Hindlimb muscle (tissue), 1 donor: ENCODE measurements at regions not wholly inside any gene's neighbourhood (a gene's known extent, or its start where the extent isn't known, plus 50 kb on each side); places are given as distances from the start of the nearest gene placed in this dataset.
A peak's percentile ranks its signal among the peaks of the same experiment; 100 is the strongest.
"Not testable (repeated sequence)": the region's sequence is repeated elsewhere in the genome, so short reads cannot be mapped to it uniquely, and the experiment has no call there.

Experiments used
- DNase-seq: peaks from one replicate; pipeline ENCODE4 v3.0.0-alpha.2; 2013

DNA sequence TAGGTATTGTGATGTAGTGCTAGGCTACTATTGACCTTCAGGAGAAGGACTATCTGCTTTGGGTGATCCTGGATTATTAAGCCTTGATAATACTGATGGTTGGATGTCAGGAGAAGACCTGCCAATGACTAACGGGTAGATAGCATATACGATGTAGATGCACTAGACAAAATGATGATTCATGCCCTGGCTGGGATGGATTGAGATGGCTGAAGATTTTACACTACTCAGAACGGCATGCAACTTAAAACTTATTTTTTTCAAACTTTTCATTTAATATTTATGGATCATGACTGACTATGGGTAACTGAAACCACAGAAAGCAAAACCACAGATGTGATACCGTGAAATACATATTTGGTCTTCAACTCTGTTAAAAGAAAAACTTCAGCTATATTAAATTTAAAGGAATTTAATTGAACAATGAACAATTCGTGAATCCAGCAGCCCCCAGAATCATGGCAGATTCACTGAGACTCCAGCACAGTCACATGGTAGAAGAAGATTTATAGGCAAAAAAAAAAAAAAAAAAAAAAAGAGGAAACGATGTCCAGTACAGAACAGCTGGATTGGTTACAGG lies 124.6 kb upstream of the CDK13 start:
- DNase-seq: no peak

DNA sequence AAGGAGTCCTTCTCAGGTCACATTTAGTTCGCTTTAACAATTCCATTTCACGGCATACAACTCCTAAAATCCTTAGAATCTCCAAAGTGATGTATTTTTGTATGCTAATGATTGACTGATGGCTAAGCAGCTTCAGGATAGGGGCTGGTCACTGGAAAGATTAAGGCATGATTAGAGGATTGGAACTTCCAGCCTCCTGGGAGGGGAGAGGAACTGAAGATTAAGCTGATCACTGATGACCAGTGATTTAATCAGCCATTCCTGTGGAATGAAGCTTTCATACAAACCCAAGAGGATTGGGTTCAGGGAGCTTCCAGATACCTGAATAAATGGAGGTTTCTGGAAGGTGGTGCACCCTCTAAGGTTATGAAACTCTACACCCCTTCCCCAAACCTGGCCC lies 123.9 kb upstream of the CDK13 start:
- no peak for DNase-seq

DNA sequence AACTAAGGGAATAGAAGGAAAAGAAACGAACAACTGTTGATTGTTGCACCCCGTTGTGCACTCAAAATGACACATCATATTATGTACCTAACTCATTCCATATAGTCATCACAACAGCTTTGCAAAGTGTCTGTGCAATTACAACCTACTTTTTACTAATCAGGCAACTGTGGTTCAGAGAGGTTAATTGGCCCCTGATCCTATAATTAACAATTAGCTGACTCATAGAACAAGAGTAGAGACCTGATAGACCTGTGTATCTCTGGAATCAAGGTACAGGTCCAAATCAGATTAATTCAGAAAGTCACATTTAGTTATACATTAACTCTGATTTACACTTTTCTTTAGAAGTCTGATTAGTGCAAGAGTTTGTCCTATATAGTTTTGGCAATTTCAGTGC lies 122.5 kb upstream of the CDK13 start:
- DNase-seq: no peak

DNA sequence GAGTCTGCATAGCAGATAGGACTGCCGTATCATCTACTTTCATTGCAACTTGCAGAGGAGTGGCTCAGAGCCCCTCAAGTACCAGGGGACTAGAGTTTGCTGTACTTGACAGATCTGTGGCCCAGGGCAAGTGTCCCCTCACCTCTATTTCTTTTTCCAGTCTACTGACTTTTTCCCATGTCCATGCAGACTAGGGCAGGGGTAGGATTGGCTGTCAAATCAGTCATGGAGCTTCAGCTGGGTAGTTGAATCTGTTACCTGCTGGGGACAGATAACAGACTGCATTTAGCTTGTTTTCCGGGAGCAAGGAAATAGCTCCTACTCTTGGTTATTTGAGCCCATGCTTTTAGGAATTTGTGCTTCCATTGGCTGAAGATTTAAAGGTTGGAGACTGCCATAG lies 121.0 kb upstream of the CDK13 start:
- DNase-seq: no peak

DNA sequence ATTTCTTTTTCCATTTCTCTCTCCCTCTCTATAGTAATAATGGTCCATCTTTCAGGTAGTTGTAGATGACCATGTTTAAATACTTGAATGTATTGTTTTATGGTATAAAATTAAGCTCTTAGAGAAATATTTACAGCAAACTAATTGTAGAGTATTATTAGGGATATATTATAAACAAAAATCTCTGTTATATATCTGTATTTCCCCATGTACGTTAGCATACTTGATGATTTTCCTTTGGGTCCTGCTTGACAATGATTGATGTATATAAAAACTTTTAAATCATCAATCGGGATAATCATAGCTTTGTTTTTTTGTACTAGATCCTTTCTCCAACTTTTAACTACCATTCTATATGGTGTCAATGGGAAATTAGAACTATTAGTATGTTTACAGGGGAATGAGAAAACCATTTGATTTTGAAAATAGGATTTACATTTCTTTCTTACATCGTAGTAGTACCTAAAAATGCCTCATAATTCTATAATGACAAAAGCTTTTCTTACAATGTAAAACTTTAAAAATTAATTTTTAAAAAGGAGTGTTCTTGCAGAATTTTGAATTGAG lies 117.5 kb upstream of the CDK13 start:
- DNase-seq: no peak

DNA sequence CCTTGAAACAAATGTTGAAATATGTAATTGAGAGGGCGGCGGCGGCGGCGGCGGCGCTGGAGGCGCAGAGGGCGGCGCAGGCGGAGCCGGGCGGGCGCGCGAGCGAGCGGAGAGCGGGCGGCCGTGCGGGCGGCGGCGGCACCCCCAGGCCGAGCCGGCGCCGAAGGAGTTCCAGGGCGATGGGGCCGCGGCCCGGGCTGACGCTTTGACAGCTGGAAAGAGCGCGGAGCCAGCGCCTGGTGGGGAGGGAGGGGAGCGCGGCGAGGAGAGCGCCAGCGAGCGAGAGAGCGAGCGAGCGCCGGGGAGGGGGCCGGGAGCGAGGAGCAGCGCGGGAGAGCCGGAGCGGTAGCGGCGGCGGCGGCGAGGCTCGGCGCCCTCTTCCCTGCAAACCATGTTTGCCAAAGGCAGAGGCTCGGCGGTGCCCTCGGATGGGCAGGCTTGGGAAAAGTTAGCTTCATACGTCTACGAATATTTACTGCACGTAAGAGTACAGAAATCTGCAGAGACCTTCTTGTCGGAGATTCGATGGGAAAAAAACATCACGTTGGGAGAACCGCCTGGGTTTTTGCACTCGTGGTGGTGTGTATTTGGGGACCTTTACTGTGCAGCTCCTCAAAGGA lies 116.8 kb upstream of the CDK13 start:
- peak; percentile 50 for DNase-seq

DNA sequence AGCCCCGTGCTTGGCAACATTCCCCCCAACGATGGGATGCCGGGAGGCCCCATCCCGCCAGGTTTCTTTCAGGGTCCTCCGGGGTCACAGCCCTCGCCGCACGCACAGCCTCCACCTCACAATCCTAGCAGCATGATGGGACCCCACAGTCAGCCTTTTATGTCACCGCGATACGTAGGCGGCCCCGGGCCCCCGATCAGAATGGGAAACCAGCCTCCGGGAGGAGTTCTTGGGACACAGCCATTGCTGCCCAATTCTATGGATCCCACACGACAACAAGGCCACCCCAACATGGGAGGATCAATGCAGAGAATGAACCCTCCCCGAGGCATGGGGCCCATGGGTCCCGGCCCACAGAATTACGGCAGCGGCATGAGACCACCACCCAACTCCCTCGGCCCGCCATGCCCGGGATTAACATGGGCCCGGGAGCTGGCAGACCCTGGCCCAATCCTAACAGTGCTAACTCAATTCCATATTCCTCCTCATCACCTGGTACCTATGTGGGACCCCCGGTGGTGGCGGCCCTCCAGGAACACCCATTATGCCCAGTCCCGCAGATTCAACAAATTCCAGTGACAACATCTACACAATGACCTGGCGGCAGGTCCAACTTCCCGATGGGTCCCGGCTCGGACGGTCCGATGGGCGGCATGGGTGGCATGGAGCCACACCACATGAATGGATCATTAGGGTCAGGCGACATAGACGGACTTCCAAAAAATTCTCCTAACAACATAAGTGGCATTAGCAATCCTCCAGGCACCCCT lies 116.0 kb upstream of the CDK13 start:
- not testable (repeated sequence) for DNase-seq

DNA sequence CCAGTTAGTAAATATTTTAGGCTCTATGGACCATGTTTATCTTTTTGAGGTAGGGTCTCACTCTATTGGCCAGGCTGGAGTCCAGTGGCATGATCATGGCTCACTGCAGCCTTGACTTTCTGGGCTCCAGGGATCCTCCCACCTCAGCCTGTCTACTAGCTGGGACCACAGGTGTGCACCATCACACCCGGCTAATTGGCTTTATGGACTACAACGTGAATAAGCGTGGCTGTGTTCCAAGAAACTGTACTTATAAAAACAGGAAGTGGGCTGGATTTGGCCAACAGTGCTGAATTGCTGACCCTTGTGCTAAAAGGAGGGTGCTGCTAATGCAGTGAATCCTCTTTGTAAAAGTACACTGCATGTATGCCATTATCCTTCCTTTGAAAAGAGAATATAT lies 111.7 kb upstream of the CDK13 start:
- no peak for DNase-seq

DNA sequence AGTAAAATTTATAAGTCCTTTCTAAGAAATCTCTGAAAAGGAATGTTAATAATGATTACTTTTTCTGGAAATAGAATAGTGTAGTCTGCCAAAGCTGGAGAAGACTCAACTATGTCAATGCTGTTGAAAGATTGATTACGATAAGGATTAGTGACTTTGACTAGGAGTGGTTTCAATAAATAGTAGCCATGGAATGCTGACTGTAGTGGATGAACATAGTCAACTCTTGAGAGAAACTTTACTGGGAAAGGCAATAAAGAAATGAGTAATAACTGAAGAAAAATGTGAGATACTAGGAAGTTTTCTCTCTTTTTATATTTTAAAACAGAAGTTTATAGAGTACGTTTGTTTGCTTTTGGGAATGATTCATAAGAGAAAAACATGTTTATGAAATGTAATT lies 105.0 kb upstream of the CDK13 start:
- DNase-seq: no peak

DNA sequence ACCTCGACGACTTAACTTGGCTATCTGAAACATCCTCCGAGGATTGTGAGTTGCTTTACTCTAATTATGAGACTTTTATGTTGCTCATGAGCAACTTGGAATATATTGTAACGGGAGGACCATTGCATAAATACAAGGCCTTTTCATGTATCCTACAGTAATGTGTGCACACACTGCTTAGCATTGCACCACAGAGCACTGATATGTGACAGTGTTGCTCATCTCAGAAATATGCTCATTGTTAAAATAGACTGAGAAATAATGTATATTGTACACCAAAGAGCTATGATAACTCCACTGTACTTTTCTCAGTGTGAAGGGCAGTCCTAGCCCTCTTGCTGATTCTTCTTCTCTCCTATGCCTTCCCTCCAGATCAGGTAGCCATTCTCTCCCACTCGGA lies 102.8 kb upstream of the CDK13 start:
- no peak for DNase-seq

DNA sequence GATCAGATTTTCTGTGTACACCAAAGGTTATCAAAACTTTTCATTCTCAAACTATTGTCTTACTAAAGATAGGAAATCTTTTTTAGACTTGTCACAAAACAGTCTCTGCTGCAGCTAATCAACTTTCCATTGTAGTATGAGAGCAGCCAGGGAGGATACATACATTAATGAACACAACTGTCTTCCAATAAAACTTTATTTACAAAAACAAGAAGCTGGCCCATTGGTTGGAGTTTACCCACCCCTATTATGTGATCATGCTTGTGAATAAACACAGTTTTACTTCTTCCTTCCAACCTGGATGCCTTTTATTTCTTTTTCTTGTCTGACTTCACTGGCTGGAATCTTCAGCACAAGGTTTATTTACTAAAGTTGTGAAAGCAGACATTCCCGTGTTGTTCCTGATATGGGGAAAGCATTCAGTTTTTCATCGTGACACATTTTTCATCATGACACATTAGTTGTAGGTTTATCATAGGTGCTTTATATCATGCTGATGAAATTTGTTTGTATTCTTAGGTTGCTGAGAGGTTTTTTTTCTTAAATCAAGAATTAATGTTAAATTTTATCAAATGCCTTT lies 98.5 kb upstream of the CDK13 start:
- no peak for DNase-seq

DNA sequence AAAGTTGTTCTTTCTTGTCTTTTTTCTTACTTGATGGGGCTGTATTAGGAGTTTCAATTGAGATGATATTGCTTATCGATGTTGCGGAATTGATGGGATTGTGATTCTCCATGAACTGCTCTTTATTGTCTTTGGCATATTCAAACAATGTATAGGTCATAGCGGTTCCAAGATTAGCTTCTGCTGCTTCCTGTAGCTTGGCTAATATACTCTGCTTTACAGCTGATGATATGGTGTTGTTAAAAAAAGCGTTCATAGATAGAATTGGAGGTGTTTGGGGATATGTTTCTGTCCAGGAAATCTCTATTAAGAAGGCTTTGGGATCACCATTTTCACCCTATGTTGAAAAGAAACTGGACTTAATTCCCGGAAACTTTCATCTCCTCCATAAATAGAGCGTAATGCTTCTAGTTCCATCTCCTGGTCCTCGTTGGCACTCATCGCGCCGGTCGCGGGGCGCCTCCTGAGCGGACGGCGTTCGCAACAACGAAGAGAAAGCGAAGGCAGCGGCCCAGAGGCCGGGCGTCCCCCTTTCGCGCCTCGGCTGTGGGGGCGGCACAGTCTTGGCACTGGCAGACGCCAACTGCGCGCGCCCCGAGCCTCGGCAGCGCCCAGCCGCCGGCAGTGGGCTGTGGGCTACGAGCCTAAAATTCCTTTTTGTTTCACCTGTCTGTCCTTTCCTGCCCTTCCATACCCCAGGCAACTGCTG lies 95.3 kb upstream of the CDK13 start:
- not testable (repeated sequence) for DNase-seq

DNA sequence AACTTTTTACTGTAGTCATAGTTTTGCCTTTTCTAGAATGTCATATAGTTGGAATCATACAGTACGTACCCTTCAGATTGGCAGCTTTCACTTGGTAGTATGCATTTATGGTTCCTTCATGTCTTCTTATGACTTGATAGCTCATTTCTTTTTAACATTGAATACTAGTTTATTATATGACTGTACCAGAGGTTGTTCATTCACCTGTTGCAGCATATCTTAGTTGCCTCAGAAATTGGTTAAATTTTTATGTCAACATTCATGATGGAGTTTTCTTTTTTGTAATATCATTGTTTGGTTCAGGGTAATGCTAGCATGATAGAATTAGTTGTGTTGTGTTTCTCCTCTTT lies 94.8 kb upstream of the CDK13 start:
- DNase-seq: no peak

DNA sequence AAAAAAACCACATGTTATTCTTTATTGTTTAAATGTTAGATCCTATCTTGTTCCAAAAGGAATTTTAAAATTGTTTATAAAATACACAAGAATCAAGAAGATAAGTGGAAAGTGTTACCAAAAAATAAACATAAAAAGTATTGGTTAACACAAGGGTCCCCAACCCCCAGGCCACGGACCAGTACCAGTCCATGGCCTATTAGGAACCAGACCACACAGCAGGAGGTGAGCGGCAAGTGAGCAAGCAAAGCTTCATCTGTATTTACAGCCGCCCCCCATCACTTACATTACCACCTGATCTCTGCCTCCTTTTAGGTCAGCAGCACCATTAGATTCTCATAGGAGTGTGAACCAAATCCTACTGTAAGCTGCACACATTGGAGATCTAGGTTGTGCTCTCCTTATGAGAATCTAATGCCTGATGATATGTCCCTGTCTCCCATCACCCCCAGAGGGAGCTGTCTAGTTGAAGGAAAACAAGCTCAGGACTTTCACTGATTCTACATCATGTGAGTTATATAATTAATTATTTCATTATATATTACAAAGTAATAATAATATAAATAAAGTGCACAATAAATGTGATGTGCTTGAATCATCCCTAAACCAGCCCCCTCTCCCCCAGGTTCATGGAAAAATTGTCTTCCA lies 86.3 kb upstream of the CDK13 start:
- DNase-seq: not testable (repeated sequence)

DNA sequence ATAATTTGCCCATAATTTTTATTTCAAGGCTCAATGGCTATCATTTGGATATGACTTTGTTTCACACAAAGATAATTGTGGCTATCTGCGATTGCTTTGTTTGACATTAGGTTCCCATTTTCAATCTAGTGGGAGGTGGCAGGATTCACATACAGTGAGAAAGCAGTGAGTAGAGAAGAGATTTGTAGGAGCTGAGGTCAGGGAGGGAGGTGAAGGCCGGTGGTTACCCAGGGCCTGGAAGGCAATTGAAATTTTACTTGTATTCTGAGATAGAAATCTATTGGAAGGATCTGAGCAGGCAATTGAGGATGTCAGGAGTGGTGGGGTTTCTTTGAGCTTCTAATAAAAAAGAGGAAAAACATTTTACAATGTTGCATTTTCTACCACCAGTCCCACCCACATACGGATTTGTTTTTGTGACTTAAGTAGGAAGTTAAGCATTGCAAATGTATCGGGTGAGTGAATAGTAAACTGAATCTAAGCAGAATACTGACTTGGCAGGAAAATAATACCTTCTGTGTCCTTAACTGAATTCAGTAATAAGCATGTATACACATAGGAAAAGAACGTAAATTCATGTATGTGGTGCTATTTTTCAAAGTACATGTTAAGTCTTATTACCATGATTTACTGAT lies 80.1 kb upstream of the CDK13 start:
- DNase-seq: not testable (repeated sequence)

DNA sequence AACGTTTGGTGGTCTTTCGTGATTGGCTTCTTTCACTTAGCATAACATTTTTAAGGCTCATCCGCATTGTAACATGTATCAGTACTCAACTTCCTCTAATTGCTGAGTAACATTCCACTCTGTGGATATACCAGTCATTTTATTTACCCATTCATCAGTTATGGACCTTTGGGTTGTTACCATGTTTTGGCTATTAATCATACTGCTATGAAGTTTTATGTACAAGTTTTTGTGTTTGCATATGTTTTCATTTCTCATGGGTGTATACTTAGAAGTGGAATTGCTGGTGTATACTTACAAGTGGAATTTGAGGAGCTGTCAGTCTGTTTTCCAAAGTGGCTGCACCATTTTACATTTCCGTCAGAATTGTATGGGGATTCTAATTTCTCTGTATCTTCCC lies 78.4 kb upstream of the CDK13 start:
- not testable (repeated sequence) for DNase-seq

DNA sequence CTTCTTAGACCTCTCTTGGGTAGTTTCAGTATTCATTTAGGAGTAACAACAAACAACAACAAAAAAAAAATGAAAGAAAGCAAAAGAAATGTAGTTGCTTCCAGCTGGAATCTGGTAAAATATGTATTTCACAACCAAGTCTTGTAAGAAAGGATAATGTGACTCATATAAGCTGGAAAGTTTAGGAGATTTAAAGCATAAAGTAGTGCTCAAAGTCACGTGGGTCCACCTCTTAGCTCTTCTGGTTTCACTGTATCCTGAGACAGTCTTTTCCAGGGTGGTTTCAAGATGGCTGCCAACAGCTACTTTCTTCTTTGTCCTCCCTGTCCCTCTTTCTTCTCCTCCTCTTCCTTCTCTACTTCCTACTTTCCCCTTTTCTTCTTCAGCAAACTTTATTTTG lies 69.5 kb upstream of the CDK13 start:
- no peak for DNase-seq

DNA sequence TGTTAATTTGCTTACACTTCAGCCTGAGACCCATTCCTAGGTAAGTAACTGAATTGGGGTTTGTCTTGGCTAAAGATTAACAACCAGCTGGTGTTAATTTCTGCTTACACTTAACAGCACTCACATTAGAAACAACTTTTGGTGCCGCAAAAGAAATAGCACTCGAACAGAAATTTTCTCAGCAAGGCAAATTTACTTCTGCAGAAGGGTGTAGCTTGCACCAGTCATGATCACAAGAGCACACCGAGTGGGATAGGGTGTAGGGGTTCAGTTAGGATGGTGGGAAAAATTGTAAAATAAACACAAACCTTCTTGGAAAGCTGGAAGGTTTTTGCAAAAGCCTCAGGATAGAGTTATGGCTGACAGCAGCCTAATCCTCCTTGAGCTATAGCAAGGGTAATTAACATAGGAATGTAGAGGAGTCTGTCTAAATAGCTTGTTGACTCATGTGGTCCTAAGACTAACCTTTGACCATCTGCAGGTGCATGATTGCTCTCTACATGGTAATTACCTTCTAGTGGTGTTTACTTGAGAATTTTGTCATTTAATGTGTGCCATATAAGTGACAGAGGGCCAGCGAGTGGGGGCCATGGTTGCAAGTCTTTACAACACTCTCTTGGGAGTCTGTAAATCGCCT lies 67.8 kb upstream of the CDK13 start:
- DNase-seq: no peak

DNA sequence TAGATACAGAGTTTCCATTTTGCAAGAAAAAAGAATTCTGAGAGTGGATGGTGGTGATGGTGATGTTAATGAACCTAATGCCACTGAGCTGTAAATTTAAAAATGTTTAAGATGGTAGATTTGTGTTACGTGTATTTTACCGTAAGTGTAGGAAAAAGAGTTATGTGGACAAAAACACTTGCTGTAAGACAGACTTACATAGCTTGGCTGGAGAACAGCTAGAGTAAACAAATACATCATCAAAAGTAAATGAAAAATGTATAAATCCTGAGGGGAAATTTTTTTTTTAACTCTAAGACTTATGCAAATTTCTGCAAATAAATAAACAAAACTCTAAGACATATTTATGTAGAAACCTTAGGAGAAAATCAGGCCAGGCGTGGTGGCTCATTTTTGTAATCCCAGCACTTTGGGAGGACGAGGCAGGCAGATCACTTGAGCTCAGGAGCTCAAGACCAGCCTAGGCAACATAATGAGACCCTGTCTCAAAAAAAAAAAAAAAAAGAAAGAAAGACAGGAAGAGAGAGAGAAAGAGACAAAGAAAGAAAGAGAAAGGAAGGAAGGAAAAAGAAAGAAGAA lies 66.2 kb upstream of the CDK13 start:
- no peak for DNase-seq

DNA sequence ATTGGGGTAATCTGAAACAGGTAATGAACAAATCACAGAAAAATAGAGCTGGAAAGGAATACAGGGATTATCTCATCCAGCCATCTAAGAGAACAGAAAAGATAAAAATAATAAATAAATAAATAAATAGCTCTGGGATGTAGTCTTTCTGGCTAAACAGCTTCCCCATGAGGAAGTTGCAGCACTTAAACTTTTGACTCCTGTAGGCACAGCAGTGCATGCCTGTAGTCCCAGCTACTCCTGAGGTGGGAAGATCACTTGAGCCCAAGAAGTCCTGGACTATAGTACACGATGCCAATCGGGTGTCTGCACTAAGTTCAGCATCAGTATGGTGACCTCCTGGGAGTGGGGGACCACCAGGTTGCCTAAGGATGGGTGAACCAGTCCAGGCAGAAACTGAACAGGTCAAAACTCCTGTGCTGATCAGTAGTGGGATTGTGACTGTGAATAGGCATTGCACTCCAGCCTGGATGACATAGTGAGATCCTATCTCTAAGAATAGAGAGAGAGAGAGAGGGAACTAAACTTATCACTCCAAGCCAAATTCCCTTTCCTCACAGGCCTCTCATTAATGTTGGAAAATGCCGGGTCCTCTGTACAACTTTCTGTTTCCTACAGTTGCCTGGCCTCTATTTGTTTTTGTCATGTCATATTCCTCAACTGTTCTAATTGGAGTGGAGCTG lies 61.7 kb upstream of the CDK13 start:
- DNase-seq: no peak
